Osteocyte (in vitro differentiated cells): ENCODE measurements at regions not wholly inside any gene's neighbourhood (a gene's known extent, or its start where the extent isn't known, plus 50 kb on each side); places are given as distances from the start of the nearest gene placed in this dataset.

Experiments used
- DNase-seq: peaks from one replicate; pipeline ENCODE4 v3.0.0; 2021; ENCODE audit warnings: mixed read lengths; ENCODE audit not compliant: unreplicated experiment; ENCODE audit errors: extremely low spot score
- H3K27ac Mint-ChIP-seq: one replicate; pipeline ENCODE4 v1.8.0; 2021; ENCODE audit warnings: mild to moderate bottlenecking, mixed read lengths; ENCODE audit not compliant: unreplicated experiment
- H3K27me3 Mint-ChIP-seq: one replicate; pipeline ENCODE4 v1.8.0; 2021; ENCODE audit warnings: mixed read lengths; ENCODE audit not compliant: unreplicated experiment
- H3K36me3 Mint-ChIP-seq: one replicate; pipeline ENCODE4 v1.8.0; 2021; ENCODE audit warnings: mixed read lengths; ENCODE audit not compliant: unreplicated experiment
- H3K4me1 Mint-ChIP-seq: one replicate; pipeline ENCODE4 v1.8.0; 2021; ENCODE audit warnings: mixed read lengths; ENCODE audit not compliant: unreplicated experiment
- H3K4me3 Mint-ChIP-seq: one replicate; pipeline ENCODE4 v1.8.0; 2021; ENCODE audit warnings: mild to moderate bottlenecking, moderate library complexity, mixed read lengths; ENCODE audit not compliant: unreplicated experiment
- H3K9me3 Mint-ChIP-seq: one replicate; pipeline ENCODE4 v1.8.0; 2021; ENCODE audit warnings: mixed read lengths; ENCODE audit not compliant: unreplicated experiment
- TF ChIP-seq, protein P1 (sequence below): fragments of 200-600 bp; sonication (generic); IDR thresholded peaks from 2 replicates; pipeline ENCODE4 v1.5.0; 2021; ENCODE audit warnings: antibody characterized with exemption, mild to moderate bottlenecking, moderate library complexity

DNA sequence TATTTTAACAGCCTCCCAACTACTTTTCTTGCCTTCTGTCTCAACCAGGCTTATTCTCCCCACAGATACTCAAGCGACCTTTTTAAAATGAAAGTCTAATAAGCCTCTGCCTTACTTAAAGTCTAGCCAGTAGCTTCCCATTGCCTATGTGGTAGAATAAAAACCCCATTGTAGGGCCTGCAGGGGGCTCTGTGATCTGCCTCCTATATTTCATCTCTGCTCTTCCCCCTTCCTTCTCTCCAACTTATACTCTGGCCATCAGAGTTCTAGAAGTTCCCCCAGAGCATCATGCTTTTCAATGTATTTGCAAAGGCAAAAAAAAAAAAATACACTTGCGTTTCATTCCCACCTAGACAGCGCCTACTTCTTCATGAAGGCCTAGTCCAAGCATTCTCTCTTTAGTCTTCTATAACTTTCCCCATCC, 167.7 kb upstream of the ADO start:
- H3K36me3 Mint-ChIP-seq, result no peaks in the 10 kb centered on the region
- H3K27ac Mint-ChIP-seq, result no peak overlapping the region
- H3K4me1 Mint-ChIP-seq, result no peaks in the 10 kb centered on the region
- H3K9me3 Mint-ChIP-seq, result no peaks in the 10 kb centered on the region
- H3K27me3 Mint-ChIP-seq, result no peaks in the 10 kb centered on the region
- no peak overlapping the region for H3K4me3 Mint-ChIP-seq
- DNase-seq, result no peak
- TF ChIP-seq, protein P1, sequence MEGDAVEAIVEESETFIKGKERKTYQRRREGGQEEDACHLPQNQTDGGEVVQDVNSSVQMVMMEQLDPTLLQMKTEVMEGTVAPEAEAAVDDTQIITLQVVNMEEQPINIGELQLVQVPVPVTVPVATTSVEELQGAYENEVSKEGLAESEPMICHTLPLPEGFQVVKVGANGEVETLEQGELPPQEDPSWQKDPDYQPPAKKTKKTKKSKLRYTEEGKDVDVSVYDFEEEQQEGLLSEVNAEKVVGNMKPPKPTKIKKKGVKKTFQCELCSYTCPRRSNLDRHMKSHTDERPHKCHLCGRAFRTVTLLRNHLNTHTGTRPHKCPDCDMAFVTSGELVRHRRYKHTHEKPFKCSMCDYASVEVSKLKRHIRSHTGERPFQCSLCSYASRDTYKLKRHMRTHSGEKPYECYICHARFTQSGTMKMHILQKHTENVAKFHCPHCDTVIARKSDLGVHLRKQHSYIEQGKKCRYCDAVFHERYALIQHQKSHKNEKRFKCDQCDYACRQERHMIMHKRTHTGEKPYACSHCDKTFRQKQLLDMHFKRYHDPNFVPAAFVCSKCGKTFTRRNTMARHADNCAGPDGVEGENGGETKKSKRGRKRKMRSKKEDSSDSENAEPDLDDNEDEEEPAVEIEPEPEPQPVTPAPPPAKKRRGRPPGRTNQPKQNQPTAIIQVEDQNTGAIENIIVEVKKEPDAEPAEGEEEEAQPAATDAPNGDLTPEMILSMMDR, result no peak

DNA sequence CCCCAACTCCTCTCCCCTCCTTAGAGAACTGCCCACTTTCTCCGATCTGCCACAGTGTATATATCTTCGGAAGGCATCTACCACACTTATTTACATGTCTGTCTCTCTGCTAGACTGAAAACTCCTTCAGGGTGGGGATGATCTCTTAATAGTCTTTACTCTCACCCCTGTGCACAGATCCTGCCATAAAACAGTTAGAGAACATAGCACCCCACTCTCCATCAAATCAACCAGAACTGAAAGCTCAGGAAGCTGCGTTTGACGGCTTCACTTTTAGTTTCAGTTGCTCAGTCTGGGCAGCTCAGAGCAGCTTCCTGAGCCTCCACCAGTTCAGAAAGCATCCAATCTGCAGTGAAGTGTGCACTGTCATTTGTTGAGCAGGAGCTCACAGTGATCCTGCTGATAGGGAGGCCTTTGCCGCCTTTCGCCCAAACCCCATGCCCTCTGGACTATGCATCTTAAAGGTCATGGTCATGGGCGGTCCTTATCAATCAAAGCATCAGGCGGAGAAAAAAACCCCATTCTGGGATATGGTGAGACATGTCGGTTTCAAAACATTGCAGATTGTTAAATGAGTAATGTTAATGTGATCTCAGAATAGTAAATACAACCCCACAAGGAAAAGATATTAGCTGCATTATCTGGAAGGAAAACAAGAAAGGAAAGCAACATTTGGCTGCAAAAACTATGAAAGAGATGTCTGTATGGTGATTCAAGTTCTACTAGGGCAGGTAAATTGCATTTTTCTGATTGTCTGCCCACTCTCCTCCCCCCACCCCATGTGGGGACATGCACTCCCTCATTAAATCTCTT, 167.1 kb upstream of the ADO start:
- Mint-ChIP-seq H3K4me3 (no peak overlapping the region), H3K36me3 (no peaks in the 10 kb centered on the region), H3K9me3 (no peaks in the 10 kb centered on the region), H3K27ac (no peak overlapping the region), H3K4me1 (no peaks in the 10 kb centered on the region), H3K27me3 (no peaks in the 10 kb centered on the region)
- TF ChIP-seq, protein P1, result no peak
- no peak for DNase-seq

DNA sequence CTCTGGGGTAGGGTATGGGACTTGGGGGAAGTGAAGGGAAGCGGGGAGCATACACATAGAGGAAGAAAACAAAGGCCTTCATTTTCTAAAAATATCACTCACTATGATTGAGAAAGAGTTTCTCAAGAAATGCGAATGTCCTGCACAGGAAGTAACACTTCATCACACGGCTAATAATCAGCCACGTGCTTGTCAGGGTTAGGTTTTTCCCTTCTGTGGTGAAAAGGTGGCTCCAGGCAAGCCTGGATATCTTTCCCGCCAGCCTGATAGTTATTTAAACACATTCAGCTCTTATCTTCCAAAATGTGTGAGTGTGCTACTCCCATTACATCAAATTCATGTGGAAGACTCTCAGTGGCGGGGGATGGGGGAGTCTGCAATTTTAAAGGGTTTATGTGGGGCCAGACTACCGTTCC, 166.4 kb upstream of the ADO start:
- no peak for DNase-seq
- H3K9me3 Mint-ChIP-seq, result no peaks in the 10 kb centered on the region
- no peak overlapping the region for H3K4me3 Mint-ChIP-seq
- H3K27ac Mint-ChIP-seq, result no peak overlapping the region
- H3K4me1 Mint-ChIP-seq, result no peaks in the 10 kb centered on the region
- TF ChIP-seq, protein P1, result no peak
- peaks cover 4% of the 10 kb centered on the region for H3K27me3 Mint-ChIP-seq
- no peaks in the 10 kb centered on the region for H3K36me3 Mint-ChIP-seq

DNA sequence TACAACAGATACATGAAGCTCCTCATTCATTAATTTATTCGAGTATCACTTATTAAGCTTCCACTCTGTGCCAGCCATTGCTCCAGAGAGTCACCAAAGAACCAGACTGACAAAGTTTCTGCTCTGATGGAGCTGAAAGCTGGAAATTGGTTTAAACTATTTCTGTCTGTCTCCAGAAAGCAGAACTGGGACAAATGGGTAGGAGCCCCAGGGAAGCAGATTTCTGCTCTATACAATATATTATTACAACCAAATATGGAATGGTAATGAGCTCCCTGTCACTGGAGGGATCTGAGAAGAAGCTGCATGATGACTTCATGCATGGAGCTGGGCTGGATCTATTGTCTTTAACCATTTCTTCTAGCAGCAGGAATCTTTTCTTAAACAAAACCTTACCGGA, 165.4 kb upstream of the ADO start:
- H3K9me3 Mint-ChIP-seq, result no peaks in the 10 kb centered on the region
- H3K4me3 Mint-ChIP-seq, result no peak overlapping the region
- peaks cover 4% of the 10 kb centered on the region for H3K27me3 Mint-ChIP-seq
- DNase-seq, result no peak
- H3K27ac Mint-ChIP-seq, result no peak overlapping the region
- H3K36me3 Mint-ChIP-seq, result no peaks in the 10 kb centered on the region
- no peaks in the 10 kb centered on the region for H3K4me1 Mint-ChIP-seq
- TF ChIP-seq, protein P1, result no peak

DNA sequence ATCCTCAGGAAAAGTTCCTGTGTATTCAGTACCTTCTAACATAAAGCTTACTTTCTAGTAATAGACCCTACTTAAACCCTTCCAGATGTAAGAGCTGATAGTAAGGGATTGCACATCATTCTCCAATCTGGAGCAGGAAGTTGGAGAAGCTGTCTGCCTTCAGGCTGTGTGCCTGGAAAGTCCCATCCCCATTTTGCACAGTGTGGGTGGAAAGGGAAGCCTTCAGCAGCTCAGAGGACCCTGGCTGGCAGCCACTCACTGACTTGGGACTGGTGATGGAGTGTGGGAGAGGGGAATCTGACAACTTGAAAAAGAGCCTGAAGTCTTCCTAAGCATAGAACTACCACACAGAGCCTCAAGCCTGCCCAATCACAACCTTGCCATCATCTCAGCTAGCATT, 164.1 kb upstream of the ADO start:
- TF ChIP-seq, protein P1, result no peak
- no peak overlapping the region for H3K4me3 Mint-ChIP-seq
- no peak for DNase-seq
- H3K27me3 Mint-ChIP-seq, result peaks cover 4% of the 10 kb centered on the region
- no peaks in the 10 kb centered on the region for H3K4me1 Mint-ChIP-seq
- H3K9me3 Mint-ChIP-seq, result no peaks in the 10 kb centered on the region
- H3K36me3 Mint-ChIP-seq, result no peaks in the 10 kb centered on the region
- no peak overlapping the region for H3K27ac Mint-ChIP-seq
